GM23338 (cell line): ENCODE measurements at regions not wholly inside any gene's neighbourhood (a gene's known extent, or its start where the extent isn't known, plus 50 kb on each side); places are given as distances from the start of the nearest gene placed in this dataset.

Source experiments
- ATAC-seq: fragments of 200-7000 bp; cut with Tn5 transposase; 3 replicates; pipeline ENCODE4 v1.9.1; 2020
- DNase-seq: peaks from one replicate; pipeline ENCODE4 v3.0.0-alpha.2; 2015; ENCODE audit warnings: low spot score
- H2AFZ ChIP-seq: fragments of 200-600 bp; sonication (generic); 2 replicates; pipeline ENCODE4 v1.8.0; 2016; ENCODE audit warnings: antibody characterized with exemption, mild to moderate bottlenecking, moderate library complexity
- H3F3A ChIP-seq: fragments of 200-600 bp; sonication (generic); replicated peaks from 2 replicates; pipeline ENCODE4 v1.8.0; 2017; ENCODE audit warnings: antibody characterized with exemption, mixed run types, low read depth
- H3K27ac ChIP-seq: fragments of 200-600 bp; sonication (generic); 2 replicates; pipeline ENCODE4 v1.6.1; 2016; ENCODE audit warnings: low read depth
- H3K27me3 ChIP-seq: fragments of 200-600 bp; sonication (generic); 2 replicates; pipeline ENCODE4 v1.8.0; 2016; ENCODE audit warnings: mild to moderate bottlenecking, mixed run types, moderate library complexity; ENCODE audit not compliant: insufficient read depth
- H3K36me3 ChIP-seq: fragments of 200-600 bp; sonication (generic); 2 replicates; pipeline ENCODE4 v1.8.0; 2016; ENCODE audit warnings: mild to moderate bottlenecking; ENCODE audit not compliant: insufficient read depth
- H3K4me1 ChIP-seq: fragments of 200-600 bp; sonication (generic); 2 replicates; pipeline ENCODE4 v1.8.0; 2016; ENCODE audit warnings: mild to moderate bottlenecking, moderate library complexity; ENCODE audit not compliant: insufficient read depth
- H3K4me2 ChIP-seq: fragments of 200-600 bp; sonication (generic); 2 replicates; pipeline ENCODE4 v1.7.1; 2017; ENCODE audit warnings: mixed run types
- H3K4me3 ChIP-seq: fragments of 200-600 bp; sonication (generic); 2 replicates; pipeline ENCODE4 v1.6.1; 2016; ENCODE audit warnings: mixed run types
- H3K79me2 ChIP-seq: fragments of 200-600 bp; sonication (generic); replicated peaks from 2 replicates; pipeline ENCODE4 v1.8.0; 2017; ENCODE audit warnings: mild to moderate bottlenecking; ENCODE audit not compliant: insufficient read depth
- H3K9me2 ChIP-seq: fragments of 200-600 bp; sonication (generic); 2 replicates; pipeline ENCODE4 v1.8.0; 2017; ENCODE audit not compliant: insufficient read depth
- H4K20me1 ChIP-seq: fragments of 200-600 bp; sonication (generic); replicated peaks from 2 replicates; pipeline ENCODE4 v1.8.0; 2017; ENCODE audit warnings: mild to moderate bottlenecking; ENCODE audit not compliant: insufficient read depth
- H3K27ac Mint-ChIP-seq: 2 replicates; pipeline ENCODE4 v1.8.0; 2020; ENCODE audit warnings: inconsistent platforms, mild to moderate bottlenecking, moderate library complexity, mixed read lengths
- H3K27me3 Mint-ChIP-seq: 3 replicates; pipeline ENCODE4 v1.8.0; 2022; ENCODE audit warnings: low read depth, mild to moderate bottlenecking, moderate library complexity, mixed read lengths, inconsistent platforms; ENCODE audit not compliant: insufficient read depth, poor library complexity
- H3K36me3 Mint-ChIP-seq: 3 replicates; pipeline ENCODE4 v1.8.0; 2021; ENCODE audit warnings: low read depth, mild to moderate bottlenecking, inconsistent platforms, moderate library complexity, mixed read lengths
- H3K4me1 Mint-ChIP-seq: 3 replicates; pipeline ENCODE4 v1.8.0; 2020; ENCODE audit warnings: mild to moderate bottlenecking, inconsistent platforms, mixed read lengths
- H3K4me3 Mint-ChIP-seq: 3 replicates; pipeline ENCODE4 v1.8.0; 2021; ENCODE audit warnings: moderate library complexity, mild to moderate bottlenecking, inconsistent platforms, mixed read lengths
- H3K9me3 Mint-ChIP-seq: 3 replicates; pipeline ENCODE4 v1.8.0; 2020; ENCODE audit warnings: moderate library complexity, mild to moderate bottlenecking, inconsistent platforms, mixed read lengths
- CREB1 ChIP-seq: fragments of 250-450 bp; sonication (Bioruptor Pico); IDR thresholded peaks from 2 replicates; pipeline ENCODE4 v1.5.0; 2020; ENCODE audit warnings: low read depth, mild to moderate bottlenecking, moderate library complexity
- ETS1 ChIP-seq: IDR thresholded peaks from 2 replicates; pipeline ENCODE4 v1.6.1; 2016; ENCODE audit warnings: antibody characterized with exemption
- EZH2phosphoT487 ChIP-seq: fragments of 200-600 bp; sonication (generic); IDR thresholded peaks from one replicate; pipeline ENCODE4 v1.8.1; 2018; ENCODE audit warnings: antibody characterized with exemption; ENCODE audit not compliant: unreplicated experiment
- JUNB ChIP-seq: IDR thresholded peaks from one replicate; pipeline ENCODE4 v1.6.1; 2016; ENCODE audit warnings: antibody characterized with exemption; ENCODE audit not compliant: unreplicated experiment
- STAT1 ChIP-seq: IDR thresholded peaks from one replicate; pipeline ENCODE4 v1.6.1; 2016; ENCODE audit warnings: antibody characterized with exemption; ENCODE audit not compliant: unreplicated experiment
- ZNF114 ChIP-seq: fragments of 250-450 bp; sonication (Bioruptor Pico); IDR thresholded peaks from 2 replicates; pipeline ENCODE4 v1.5.0; 2020; ENCODE audit warnings: mild to moderate bottlenecking, moderate library complexity
- ZNF331 ChIP-seq: fragments of 250-450 bp; sonication (Bioruptor Pico); IDR thresholded peaks from 2 replicates; pipeline ENCODE4 v1.5.0; 2020; ENCODE audit warnings: low read depth, mild to moderate bottlenecking, moderate library complexity
- TF ChIP-seq, protein P1 (sequence below): fragments of 250-450 bp; sonication (Bioruptor Pico); IDR thresholded peaks from 2 replicates; pipeline ENCODE4 v1.5.0; 2020; ENCODE audit warnings: mild to moderate bottlenecking, moderate library complexity
- TF ChIP-seq, protein P2 (sequence below), 2 experiments: fragments of 200-600 bp in 1 of 2; sonication (generic) in 1 of 2; conservative IDR thresholded peaks; 2 replicates each; pipeline versions ENCODE4 v1.5.1 to v1.6.1; 2016 to 2017; ENCODE audit warnings: antibody characterized with exemption in 2 of 2, low read depth in 2 of 2, mild to moderate bottlenecking in 2 of 2, moderate library complexity in 1 of 2

GRCh38 chr5:38766151-38766550 is 79.7 kb upstream of the OSMR start:
- H3K4me3 Mint-ChIP-seq: no peak overlapping the region
- DNase-seq: no peak
- H3K9me3 Mint-ChIP-seq: peaks cover 17% of the 10 kb centered on the region
- H4K20me1 ChIP-seq: no peaks in the 10 kb centered on the region
- no peaks in the 10 kb centered on the region for H3K9me2 ChIP-seq
- no peak overlapping the region for H3K27ac ChIP-seq
- TF ChIP-seq JUNB (no peak), CREB1 (CRISPR knock-in tag) (no peak)
- TF ChIP-seq, protein P1, sequence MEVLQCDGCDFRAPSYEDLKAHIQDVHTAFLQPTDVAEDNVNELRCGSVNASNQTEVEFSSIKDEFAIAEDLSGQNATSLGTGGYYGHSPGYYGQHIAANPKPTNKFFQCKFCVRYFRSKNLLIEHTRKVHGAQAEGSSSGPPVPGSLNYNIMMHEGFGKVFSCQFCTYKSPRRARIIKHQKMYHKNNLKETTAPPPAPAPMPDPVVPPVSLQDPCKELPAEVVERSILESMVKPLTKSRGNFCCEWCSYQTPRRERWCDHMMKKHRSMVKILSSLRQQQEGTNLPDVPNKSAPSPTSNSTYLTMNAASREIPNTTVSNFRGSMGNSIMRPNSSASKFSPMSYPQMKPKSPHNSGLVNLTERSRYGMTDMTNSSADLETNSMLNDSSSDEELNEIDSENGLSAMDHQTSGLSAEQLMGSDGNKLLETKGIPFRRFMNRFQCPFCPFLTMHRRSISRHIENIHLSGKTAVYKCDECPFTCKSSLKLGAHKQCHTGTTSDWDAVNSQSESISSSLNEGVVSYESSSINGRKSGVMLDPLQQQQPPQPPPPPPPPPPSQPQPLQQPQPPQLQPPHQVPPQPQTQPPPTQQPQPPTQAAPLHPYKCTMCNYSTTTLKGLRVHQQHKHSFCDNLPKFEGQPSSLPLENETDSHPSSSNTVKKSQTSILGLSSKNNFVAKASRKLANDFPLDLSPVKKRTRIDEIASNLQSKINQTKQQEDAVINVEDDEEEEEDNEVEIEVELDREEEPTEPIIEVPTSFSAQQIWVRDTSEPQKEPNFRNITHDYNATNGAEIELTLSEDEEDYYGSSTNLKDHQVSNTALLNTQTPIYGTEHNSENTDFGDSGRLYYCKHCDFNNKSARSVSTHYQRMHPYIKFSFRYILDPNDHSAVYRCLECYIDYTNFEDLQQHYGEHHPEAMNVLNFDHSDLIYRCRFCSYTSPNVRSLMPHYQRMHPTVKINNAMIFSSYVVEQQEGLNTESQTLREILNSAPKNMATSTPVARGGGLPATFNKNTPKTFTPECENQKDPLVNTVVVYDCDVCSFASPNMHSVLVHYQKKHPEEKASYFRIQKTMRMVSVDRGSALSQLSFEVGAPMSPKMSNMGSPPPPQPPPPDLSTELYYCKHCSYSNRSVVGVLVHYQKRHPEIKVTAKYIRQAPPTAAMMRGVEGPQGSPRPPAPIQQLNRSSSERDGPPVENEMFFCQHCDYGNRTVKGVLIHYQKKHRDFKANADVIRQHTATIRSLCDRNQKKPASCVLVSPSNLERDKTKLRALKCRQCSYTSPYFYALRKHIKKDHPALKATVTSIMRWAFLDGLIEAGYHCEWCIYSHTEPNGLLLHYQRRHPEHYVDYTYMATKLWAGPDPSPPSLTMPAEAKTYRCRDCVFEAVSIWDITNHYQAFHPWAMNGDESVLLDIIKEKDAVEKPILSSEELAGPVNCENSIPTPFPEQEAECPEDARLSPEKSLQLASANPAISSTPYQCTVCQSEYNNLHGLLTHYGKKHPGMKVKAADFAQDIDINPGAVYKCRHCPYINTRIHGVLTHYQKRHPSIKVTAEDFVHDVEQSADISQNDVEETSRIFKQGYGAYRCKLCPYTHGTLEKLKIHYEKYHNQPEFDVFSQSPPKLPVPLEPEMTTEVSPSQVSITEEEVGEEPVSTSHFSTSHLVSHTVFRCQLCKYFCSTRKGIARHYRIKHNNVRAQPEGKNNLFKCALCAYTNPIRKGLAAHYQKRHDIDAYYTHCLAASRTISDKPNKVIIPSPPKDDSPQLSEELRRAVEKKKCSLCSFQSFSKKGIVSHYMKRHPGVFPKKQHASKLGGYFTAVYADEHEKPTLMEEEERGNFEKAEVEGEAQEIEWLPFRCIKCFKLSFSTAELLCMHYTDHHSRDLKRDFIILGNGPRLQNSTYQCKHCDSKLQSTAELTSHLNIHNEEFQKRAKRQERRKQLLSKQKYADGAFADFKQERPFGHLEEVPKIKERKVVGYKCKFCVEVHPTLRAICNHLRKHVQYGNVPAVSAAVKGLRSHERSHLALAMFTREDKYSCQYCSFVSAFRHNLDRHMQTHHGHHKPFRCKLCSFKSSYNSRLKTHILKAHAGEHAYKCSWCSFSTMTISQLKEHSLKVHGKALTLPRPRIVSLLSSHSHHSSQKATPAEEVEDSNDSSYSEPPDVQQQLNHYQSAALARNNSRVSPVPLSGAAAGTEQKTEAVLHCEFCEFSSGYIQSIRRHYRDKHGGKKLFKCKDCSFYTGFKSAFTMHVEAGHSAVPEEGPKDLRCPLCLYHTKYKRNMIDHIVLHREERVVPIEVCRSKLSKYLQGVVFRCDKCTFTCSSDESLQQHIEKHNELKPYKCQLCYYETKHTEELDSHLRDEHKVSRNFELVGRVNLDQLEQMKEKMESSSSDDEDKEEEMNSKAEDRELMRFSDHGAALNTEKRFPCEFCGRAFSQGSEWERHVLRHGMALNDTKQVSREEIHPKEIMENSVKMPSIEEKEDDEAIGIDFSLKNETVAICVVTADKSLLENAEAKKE (CRISPR knock-in tag): no peak
- no peaks in the 10 kb centered on the region for H3K79me2 ChIP-seq
- no peak overlapping the region for H3K27ac Mint-ChIP-seq
- no peaks in the 10 kb centered on the region for H3F3A ChIP-seq
- no peaks in the 10 kb centered on the region for H3K4me1 Mint-ChIP-seq
- no peak overlapping the region for H3K4me2 ChIP-seq
- H3K27me3 Mint-ChIP-seq: peaks cover 6% of the 10 kb centered on the region
- 0 out of 2 replicates have a peak, but pooled peaks cover 9% of the 10 kb centered on the region for H3K36me3 ChIP-seq
- no peaks in the 10 kb centered on the region for H3K4me1 ChIP-seq
- no peak for ATAC-seq
- peaks cover 5% of the 10 kb centered on the region; the same call in 2 of the 3 replicates for H3K36me3 Mint-ChIP-seq
- no peaks in the 10 kb centered on the region for H3K27me3 ChIP-seq
- H3K4me3 ChIP-seq: no peak overlapping the region
- H2AFZ ChIP-seq: no peak overlapping the region

- ATAC-seq (no peak), DNase-seq (no peak)
- H3K4me1 ChIP-seq: peaks cover 5% of the 10 kb centered on the region; the same call in 1 of the 2 replicates
- no peaks in the 10 kb centered on the region for H4K20me1 ChIP-seq
- H3K27ac Mint-ChIP-seq: no peak overlapping the region
- H3K4me1 Mint-ChIP-seq: peaks cover 5% of the 10 kb centered on the region; the same call in 2 of the 3 replicates
- peaks cover 6% of the 10 kb centered on the region; the same call in 1 of the 2 replicates for H3K9me2 ChIP-seq
- no peaks in the 10 kb centered on the region for H3F3A ChIP-seq
- no peak overlapping the region for H3K27ac ChIP-seq
- peaks cover 17% of the 10 kb centered on the region for H3K9me3 Mint-ChIP-seq
- H3K4me2 ChIP-seq: no peak overlapping the region
- no peaks in the 10 kb centered on the region for H3K27me3 ChIP-seq
- no peak overlapping the region for H2AFZ ChIP-seq
- H3K79me2 ChIP-seq: no peaks in the 10 kb centered on the region
- H3K36me3 ChIP-seq: 0 out of 2 replicates have a peak, but pooled peaks cover 9% of the 10 kb centered on the region
- H3K4me3 ChIP-seq: no peak overlapping the region
- no peak overlapping the region for H3K4me3 Mint-ChIP-seq
- H3K27me3 Mint-ChIP-seq: peaks cover 6% of the 10 kb centered on the region
- peaks cover 5% of the 10 kb centered on the region; the same call in 2 of the 3 replicates for H3K36me3 Mint-ChIP-seq
- TF ChIP-seq STAT1: no peak
- TF ChIP-seq, protein P2, sequence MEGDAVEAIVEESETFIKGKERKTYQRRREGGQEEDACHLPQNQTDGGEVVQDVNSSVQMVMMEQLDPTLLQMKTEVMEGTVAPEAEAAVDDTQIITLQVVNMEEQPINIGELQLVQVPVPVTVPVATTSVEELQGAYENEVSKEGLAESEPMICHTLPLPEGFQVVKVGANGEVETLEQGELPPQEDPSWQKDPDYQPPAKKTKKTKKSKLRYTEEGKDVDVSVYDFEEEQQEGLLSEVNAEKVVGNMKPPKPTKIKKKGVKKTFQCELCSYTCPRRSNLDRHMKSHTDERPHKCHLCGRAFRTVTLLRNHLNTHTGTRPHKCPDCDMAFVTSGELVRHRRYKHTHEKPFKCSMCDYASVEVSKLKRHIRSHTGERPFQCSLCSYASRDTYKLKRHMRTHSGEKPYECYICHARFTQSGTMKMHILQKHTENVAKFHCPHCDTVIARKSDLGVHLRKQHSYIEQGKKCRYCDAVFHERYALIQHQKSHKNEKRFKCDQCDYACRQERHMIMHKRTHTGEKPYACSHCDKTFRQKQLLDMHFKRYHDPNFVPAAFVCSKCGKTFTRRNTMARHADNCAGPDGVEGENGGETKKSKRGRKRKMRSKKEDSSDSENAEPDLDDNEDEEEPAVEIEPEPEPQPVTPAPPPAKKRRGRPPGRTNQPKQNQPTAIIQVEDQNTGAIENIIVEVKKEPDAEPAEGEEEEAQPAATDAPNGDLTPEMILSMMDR (conservative IDR thresholded peaks at IDR 0.05; ENCODE audit: low read depth in 2 of 2): no peak
- TF ChIP-seq CREB1 (CRISPR knock-in tag): no peak
- TF ChIP-seq ZNF331: no peak
- no peak for TF ChIP-seq EZH2phosphoT487
- TF ChIP-seq ZNF114 (CRISPR knock-in tag): no peak
- TF ChIP-seq ETS1: no peak
Observed at GRCh38 chr5:38768412-38769211, 77.2 kb upstream of the OSMR start.
